GM10266 (cell line): ENCODE measurements at regions not wholly inside any gene's neighbourhood (a gene's known extent, or its start where the extent isn't known, plus 50 kb on each side); places are given as distances from the start of the nearest gene placed in this dataset.

Source experiments
- DNase-seq: peaks from one replicate; pipeline ENCODE4 v3.0.0; 2012; ENCODE audit errors: extremely low spot score
- TF ChIP-seq, protein P1 (sequence below): IDR thresholded peaks from 2 replicates; pipeline ENCODE4 v1.5.1; 2012; ENCODE audit warnings: mild to moderate bottlenecking, low read depth; ENCODE audit not compliant: control insufficient read depth, insufficient read depth; ENCODE audit errors: missing control alignments

DNA sequence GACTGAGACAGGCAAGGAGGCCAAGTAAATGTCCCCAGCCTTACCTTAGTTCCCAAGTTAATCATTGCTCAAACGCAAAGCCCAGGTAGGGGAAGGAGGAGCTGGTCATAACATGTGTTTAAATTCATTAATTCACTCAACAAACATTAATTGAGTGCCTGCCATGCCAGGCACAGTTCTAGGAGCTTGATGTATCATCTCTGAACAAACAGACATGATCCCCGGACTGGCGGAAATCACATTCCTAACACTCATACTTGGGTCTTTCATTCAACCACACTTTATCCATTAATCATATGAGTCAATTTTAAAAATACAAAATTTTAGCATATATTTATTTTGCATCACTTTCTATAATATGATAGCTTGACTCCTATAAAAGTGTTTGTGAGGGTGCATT is 335.3 kb upstream of the NOCT start:
- DNase-seq: no peak
- TF ChIP-seq, protein P1, sequence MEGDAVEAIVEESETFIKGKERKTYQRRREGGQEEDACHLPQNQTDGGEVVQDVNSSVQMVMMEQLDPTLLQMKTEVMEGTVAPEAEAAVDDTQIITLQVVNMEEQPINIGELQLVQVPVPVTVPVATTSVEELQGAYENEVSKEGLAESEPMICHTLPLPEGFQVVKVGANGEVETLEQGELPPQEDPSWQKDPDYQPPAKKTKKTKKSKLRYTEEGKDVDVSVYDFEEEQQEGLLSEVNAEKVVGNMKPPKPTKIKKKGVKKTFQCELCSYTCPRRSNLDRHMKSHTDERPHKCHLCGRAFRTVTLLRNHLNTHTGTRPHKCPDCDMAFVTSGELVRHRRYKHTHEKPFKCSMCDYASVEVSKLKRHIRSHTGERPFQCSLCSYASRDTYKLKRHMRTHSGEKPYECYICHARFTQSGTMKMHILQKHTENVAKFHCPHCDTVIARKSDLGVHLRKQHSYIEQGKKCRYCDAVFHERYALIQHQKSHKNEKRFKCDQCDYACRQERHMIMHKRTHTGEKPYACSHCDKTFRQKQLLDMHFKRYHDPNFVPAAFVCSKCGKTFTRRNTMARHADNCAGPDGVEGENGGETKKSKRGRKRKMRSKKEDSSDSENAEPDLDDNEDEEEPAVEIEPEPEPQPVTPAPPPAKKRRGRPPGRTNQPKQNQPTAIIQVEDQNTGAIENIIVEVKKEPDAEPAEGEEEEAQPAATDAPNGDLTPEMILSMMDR: no peak

DNA sequence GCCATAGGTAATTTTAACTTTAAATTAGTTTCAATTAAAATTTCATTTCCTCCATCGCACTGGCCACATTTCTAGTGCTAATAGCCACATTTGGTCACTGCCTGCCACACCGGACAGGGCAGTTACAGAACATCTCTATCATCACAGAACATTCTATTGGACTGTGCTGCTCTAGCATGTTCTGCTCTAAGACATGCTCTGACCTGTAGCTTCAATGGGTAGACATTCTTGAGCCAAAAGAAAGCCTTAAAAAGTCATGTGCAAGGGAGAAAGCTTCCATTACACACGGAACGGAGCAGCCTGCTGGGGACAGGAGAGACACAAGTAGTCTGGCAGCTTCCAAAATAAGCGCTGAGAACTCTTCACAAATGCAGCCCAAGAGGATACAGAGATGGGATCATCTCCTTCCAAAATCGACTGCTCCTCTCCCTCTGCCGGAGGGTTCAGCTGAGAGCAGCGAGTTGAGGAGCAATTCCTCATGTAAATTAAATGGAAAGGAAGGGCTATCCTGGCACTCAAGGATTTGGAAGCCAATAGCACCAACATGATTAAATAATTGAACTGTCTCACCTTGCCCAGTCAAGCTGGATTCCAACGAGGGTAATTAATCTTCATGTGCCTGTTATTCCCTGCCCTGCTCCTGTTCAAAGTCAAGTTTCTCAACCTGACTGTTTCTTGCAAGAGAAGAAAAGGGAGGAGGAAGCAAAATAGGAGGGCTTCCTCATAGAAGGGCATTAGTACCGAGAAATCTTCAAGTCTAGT is 336.4 kb upstream of the NOCT start:
- no peak for DNase-seq
- TF ChIP-seq, protein P1: no peak

DNA sequence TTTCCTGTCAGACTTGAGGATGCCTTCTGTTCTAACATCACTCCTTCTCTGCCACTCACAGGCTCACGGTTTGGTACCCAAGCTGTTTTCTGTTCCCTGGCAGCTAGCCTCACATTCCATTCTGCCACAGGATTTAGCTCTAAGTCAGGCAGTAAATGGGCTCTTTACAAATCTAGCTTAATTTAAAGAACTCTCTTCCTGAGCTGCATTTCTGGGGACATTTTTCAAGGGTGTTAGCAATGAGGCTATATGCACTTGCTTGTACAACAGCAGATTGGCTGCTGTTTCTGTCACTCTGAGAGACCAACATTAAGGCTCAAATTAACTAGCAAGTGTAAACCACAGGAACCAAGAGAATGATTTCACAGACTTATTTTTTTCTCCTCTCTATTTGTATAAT is 337.8 kb upstream of the NOCT start:
- peak; percentile 9 for DNase-seq
- TF ChIP-seq, protein P1: no peak

DNA sequence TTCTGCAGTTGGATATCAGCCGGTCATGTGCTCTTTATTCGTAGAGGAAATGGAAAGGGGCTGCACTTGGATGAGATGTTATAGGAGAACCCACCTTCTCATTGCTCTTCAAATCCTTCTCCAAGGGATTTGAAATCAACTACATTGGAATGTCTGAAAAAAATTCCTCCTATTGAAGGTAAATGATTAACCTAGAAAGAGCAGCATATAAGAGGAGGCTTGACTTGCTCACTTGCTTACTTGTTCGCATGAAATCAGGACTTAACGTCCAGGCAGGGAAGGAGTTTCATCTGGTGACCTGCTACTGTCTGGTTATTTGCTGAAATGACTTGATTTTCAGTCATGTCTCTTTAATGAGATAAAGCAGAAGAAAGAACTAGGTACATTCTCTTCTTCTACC is 338.4 kb upstream of the NOCT start:
- TF ChIP-seq, protein P1: no peak
- no peak for DNase-seq

DNA sequence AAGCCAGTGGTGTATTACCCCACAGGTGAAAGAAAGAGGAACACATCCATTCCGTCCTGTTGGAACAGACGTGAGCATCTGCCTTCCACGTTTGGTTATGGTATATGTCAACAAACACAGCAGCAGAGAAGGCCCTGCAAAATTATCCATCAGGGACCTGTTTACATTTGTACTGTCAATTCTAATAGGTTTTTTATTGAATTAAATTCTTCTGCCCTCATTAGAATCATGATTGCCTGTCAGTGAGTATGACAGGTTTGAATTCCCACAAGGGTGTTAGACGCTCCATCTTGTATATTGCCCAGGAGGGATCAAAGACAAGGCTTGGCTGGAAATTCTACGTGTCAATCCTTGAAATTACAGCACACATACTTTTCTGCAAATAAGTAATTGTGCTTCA is 339.9 kb upstream of the NOCT start:
- DNase-seq: no peak
- TF ChIP-seq, protein P1: no peak

DNA sequence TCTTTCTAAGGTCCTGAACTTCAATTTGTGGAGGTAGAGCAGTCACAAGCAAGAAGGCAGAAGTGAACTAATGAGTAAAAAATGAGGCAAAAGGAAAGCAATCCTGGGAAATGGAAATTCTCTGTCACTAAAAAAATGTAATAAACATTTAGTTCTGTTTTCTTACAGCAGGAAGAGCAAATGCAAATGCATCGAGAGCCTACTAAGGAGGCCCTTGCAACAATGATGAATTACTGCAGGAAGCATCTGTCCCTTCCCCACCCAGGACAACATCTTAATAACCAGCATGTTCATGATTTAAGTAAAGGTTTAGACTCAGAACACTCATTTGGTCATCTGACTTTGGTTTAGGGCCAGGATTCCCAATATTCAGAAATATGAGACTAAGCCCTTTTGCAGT is 341.4 kb upstream of the NOCT start:
- TF ChIP-seq, protein P1: no peak
- DNase-seq: no peak

DNA sequence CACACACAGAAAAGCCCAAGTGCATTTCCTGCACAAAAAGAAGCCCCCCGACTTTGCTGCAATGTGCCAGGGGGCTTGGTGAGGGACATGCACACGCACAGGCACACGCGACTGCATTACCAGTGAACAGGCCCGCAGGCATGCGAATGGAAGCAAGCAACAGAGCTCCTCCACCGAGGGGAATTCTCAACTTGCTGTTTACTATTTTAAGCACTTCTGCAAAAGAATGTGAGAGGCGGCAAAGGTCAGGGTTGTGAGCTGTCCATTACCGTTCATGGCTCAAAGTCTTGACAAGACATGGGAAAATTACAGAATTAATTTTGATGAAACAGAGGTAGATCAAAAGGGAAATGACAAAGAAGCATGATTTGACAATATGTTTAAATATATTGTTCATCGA is 342.5 kb upstream of the NOCT start:
- TF ChIP-seq, protein P1: no peak
- DNase-seq: no peak
